ENCODE measurements at regions not wholly inside any gene's neighbourhood (a gene's known extent, or its start where the extent isn't known, plus 50 kb on each side); places are given as distances from the start of the nearest gene placed in this dataset.

DNA sequence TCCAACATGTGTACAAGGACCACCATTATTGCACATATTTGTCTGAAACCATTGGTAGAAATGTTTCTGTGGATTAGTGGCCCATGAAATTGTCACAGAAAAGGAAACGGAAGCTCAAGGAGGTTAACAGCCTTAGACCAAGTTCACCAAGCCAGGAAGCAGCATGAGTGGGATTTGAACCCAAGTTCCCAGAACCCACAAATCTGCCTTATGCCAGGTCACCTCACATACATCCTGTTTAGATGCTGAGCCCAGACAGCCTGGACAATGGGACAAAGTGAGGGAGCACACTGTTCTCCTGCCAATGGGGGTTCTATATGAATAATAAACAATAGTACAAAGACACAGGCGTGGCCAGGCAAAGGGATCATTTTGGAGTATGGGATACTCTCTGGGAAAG is 59.6 kb upstream of the CA12 start:
- H4K5ac ChIP-seq (ENCODE audit: low read depth, low read length): no peak overlapping the region
- H3K18ac ChIP-seq (ENCODE audit: low read depth, low read length): no peak overlapping the region
- H4K20me1 ChIP-seq (ENCODE audit: insufficient read depth, low read length): no peaks in the 10 kb centered on the region
- H2AK5ac ChIP-seq (ENCODE audit: low read depth, low read length): no peak overlapping the region
- no TSS peak for BruUV-seq (replicated peaks)
- ChIA-PET CTCF (no interaction called here), POLR2A (ENCODE audit: unreplicated experiment) (no interaction called here)
- no peak overlapping the region for H3K4me3 ChIP-seq (ENCODE audit: insufficient read depth, low read depth, low read length)
- H2BK15ac ChIP-seq (ENCODE audit: low read depth, low read length): no peak overlapping the region
- in situ Hi-C loops (cut with MboI; ENCODE audit: low sequenced_read_pairs): no loop called here
- H3K23ac ChIP-seq (ENCODE audit: low read depth, low read length): no peak overlapping the region
- intact Hi-C loops (cut with micrococcal nuclease): no loop called here
- no peak overlapping the region for H3K9ac ChIP-seq (ENCODE audit: low read depth, low read length)
- H3K27me3 ChIP-seq (ENCODE audit: control insufficient read depth, insufficient read depth, low read length): peaks cover 17% of the 10 kb centered on the region
- H2BK20ac ChIP-seq (ENCODE audit: low read depth, low read length): no peak overlapping the region
- H3K9me1 ChIP-seq (ENCODE audit: insufficient read depth, low read length): peaks cover 4% of the 10 kb centered on the region
- H3K56ac ChIP-seq (ENCODE audit: extremely low read depth, insufficient read depth, low read length): no peak overlapping the region
- no peak overlapping the region for H2AK9ac ChIP-seq (replicated peaks; ENCODE audit: low read depth, low read length, poor library complexity)
- no peak overlapping the region for H4K91ac ChIP-seq (ENCODE audit: insufficient read depth, low read depth, low read length)
- no CpG with 5 or more reads among the region's 2 CpGs for WGBS, 2 experiments (ENCODE audit: extremely low coverage in 2 of 2, insufficient read length in 1 of 2)
- no peak overlapping the region for H3K14ac ChIP-seq (replicated peaks; ENCODE audit: low read depth, low read length)
- no peak overlapping the region for H4K8ac ChIP-seq (ENCODE audit: low read depth in 2 of 2, low read length in 2 of 2)
- no peak overlapping the region for H3K4me2 ChIP-seq (ENCODE audit: low read depth, low read length)
- TF ChIP-seq MAZ (IDR thresholded peaks at IDR 0.05; ENCODE audit: borderline replicate concordance, low read depth, low read length) (no peak), RAD21 (IDR thresholded peaks at IDR 0.05; ENCODE audit: low read length) (no peak), NFE2L2 (IDR thresholded peaks at IDR 0.05; ENCODE audit: low read depth, low read length) (no peak), POLR2A (IDR thresholded peaks at IDR 0.05; ENCODE audit: low read depth, low read length) (no peak), MAFK (IDR thresholded peaks at IDR 0.05; ENCODE audit: low read depth, low read length) (no peak), RCOR1 (IDR thresholded peaks at IDR 0.05; ENCODE audit: insufficient replicate concordance, low read length) (no peak), BHLHE40 (IDR thresholded peaks at IDR 0.05; ENCODE audit: low read depth, low read length) (no peak), CEBPB (IDR thresholded peaks at IDR 0.05; ENCODE audit: low read depth, low read length) (no peak), FOS (IDR thresholded peaks at IDR 0.05; ENCODE audit: low read depth, low read length) (no peak), RFX5 (IDR thresholded peaks at IDR 0.05; ENCODE audit: low read depth, low read length) (no peak), MXI1 (IDR thresholded peaks at IDR 0.05; ENCODE audit: borderline replicate concordance, low read depth, low read length) (no peak), CHD1 (IDR thresholded peaks at IDR 0.05; ENCODE audit: low read depth, low read length) (no peak), SMC3 (IDR thresholded peaks at IDR 0.05; ENCODE audit: low read depth, low read length) (no peak)
- TF ChIP-seq, protein P1, sequence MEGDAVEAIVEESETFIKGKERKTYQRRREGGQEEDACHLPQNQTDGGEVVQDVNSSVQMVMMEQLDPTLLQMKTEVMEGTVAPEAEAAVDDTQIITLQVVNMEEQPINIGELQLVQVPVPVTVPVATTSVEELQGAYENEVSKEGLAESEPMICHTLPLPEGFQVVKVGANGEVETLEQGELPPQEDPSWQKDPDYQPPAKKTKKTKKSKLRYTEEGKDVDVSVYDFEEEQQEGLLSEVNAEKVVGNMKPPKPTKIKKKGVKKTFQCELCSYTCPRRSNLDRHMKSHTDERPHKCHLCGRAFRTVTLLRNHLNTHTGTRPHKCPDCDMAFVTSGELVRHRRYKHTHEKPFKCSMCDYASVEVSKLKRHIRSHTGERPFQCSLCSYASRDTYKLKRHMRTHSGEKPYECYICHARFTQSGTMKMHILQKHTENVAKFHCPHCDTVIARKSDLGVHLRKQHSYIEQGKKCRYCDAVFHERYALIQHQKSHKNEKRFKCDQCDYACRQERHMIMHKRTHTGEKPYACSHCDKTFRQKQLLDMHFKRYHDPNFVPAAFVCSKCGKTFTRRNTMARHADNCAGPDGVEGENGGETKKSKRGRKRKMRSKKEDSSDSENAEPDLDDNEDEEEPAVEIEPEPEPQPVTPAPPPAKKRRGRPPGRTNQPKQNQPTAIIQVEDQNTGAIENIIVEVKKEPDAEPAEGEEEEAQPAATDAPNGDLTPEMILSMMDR (conservative IDR thresholded peaks at IDR 0.05; ENCODE audit: low read depth, low read length): no peak
- TF ChIP-seq, protein P2, sequence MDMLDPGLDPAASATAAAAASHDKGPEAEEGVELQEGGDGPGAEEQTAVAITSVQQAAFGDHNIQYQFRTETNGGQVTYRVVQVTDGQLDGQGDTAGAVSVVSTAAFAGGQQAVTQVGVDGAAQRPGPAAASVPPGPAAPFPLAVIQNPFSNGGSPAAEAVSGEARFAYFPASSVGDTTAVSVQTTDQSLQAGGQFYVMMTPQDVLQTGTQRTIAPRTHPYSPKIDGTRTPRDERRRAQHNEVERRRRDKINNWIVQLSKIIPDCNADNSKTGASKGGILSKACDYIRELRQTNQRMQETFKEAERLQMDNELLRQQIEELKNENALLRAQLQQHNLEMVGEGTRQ (IDR thresholded peaks at IDR 0.05; ENCODE audit: low read depth, low read length): no peak
- TF ChIP-seq, protein P3, sequence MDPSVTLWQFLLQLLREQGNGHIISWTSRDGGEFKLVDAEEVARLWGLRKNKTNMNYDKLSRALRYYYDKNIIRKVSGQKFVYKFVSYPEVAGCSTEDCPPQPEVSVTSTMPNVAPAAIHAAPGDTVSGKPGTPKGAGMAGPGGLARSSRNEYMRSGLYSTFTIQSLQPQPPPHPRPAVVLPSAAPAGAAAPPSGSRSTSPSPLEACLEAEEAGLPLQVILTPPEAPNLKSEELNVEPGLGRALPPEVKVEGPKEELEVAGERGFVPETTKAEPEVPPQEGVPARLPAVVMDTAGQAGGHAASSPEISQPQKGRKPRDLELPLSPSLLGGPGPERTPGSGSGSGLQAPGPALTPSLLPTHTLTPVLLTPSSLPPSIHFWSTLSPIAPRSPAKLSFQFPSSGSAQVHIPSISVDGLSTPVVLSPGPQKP (IDR thresholded peaks at IDR 0.05; ENCODE audit: borderline replicate concordance, low read depth, low read length): no peak
- no peak for DNase-seq
- H3K9me3 ChIP-seq (ENCODE audit: control insufficient read depth, insufficient read depth, low read length): no peaks in the 10 kb centered on the region
- no peak overlapping the region for H3K4ac ChIP-seq (ENCODE audit: low read depth, low read length)
- peaks cover 12% of the 10 kb centered on the region for H3K4me1 ChIP-seq (ENCODE audit: control insufficient read depth, insufficient read depth, low read length)
- no peak overlapping the region for H2BK5ac ChIP-seq (ENCODE audit: low read depth, low read length, poor library complexity, severe bottlenecking)
- ATAC-seq (ENCODE audit: low read depth): no peak
- H3K27ac ChIP-seq (ENCODE audit: insufficient read depth, low read length): no peak overlapping the region
- H2AFZ ChIP-seq (replicated peaks; ENCODE audit: low read length, poor library complexity): no peak overlapping the region
- H3K79me1 ChIP-seq (ENCODE audit: low read depth in 1 of 2, low read length in 2 of 2): no peaks in the 10 kb centered on the region
- H3K36me3 ChIP-seq (ENCODE audit: control insufficient read depth, insufficient read depth, low read length): no peaks in the 10 kb centered on the region
- H2BK120ac ChIP-seq (ENCODE audit: low read depth, low read length): no peak overlapping the region
- dilution Hi-C loops (cut with HindIII; ENCODE audit: low sequenced_read_pairs, unreplicated experiment): no loop called here
